Transverse colon (tissue), 4 donors: ENCODE measurements at regions not wholly inside any gene's neighbourhood (a gene's known extent, or its start where the extent isn't known, plus 50 kb on each side); places are given as distances from the start of the nearest gene placed in this dataset.

Experiments
- POLR2AphosphoS5 ChIP-seq, 3 donors: sonication (generic); formaldehyde crosslinking; IDR thresholded peaks; one replicate each; pipeline ENCODE4 v1.6.1; 2016; ENCODE audit warnings: antibody characterized with exemption in 3 of 3
- TF ChIP-seq, protein P1 (sequence below), 5 experiments: fragments of 200-600 bp in 3 of 5; fragments of 450-650 bp in 2 of 5; sonication (generic) in 3 of 5; IDR thresholded peaks; 1 replicate in 2 of 5; 2 replicates in 3 of 5; pipeline ENCODE4 v1.5.1; 2016 to 2017; ENCODE audit warnings: antibody characterized with exemption in 5 of 5, inconsistent platforms in 3 of 5, mild to moderate bottlenecking in 2 of 5, moderate library complexity in 1 of 5

DNA sequence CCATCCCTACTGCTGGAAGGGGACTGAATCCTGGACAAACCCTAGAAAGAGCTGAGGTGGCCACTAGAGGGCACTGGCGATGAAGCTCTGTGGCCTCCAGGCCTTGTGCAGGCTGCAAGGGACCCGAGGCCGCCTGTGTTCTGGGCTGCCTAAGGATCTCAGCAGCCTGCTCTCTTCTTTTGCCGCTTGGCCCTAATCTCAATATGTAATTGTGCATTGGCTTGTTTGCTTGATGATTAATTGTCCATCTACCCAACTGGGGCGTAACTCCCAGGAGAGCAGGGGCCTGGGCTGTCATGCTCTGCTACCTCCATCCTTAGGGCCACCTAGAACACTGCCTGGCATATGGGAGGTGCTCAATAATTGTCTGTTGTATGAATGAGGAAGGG lies 73.8 kb downstream of the SYNE3 start:
- TF ChIP-seq, protein P1, sequence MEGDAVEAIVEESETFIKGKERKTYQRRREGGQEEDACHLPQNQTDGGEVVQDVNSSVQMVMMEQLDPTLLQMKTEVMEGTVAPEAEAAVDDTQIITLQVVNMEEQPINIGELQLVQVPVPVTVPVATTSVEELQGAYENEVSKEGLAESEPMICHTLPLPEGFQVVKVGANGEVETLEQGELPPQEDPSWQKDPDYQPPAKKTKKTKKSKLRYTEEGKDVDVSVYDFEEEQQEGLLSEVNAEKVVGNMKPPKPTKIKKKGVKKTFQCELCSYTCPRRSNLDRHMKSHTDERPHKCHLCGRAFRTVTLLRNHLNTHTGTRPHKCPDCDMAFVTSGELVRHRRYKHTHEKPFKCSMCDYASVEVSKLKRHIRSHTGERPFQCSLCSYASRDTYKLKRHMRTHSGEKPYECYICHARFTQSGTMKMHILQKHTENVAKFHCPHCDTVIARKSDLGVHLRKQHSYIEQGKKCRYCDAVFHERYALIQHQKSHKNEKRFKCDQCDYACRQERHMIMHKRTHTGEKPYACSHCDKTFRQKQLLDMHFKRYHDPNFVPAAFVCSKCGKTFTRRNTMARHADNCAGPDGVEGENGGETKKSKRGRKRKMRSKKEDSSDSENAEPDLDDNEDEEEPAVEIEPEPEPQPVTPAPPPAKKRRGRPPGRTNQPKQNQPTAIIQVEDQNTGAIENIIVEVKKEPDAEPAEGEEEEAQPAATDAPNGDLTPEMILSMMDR (IDR thresholded peaks at IDR 0.05), result peak; percentile 79 to 89 (median 85)
- no peak for TF ChIP-seq POLR2AphosphoS5 (IDR thresholded peaks at IDR 0.05)
